ENCODE measurements at regions not wholly inside any gene's neighbourhood (a gene's known extent, or its start where the extent isn't known, plus 50 kb on each side); places are given as distances from the start of the nearest gene placed in this dataset.

- no peak overlapping the region for H3K9ac ChIP-seq (ENCODE audit: low read depth in 1 of 2, low read length in 2 of 2)
- 77% methylated on average over 3 of the region's 3 CpGs for WGBS
- no peaks in the 10 kb centered on the region for H3K9me3 ChIP-seq (ENCODE audit: control insufficient read depth in 4 of 4, low read length in 3 of 4)
Measured at GRCh38 chr12:84741692-84742091, 170.9 kb downstream of the SLC6A15 start.

DNA sequence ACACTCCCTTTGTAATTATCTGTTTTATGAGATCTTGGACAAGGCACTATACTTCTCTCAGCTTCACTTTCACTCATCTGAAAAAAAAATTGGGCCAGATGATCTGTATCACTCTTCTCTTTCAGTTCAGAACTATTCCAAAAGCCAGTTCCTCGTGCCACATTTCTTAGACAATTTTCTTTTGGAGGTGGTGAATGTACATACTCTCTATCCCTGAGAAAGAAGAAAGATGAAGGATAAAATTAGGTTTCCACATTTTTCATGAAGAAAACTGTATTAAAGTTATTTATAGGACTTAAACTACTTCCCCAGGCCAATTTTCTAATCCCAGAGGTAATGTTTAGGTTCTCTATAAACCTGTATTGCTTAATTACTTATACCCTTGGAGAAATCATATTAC lies 171.6 kb downstream of the SLC6A15 start:
- Histone ChIP-seq H3K36me3 (ENCODE audit: control insufficient read depth in 4 of 4, insufficient read depth in 3 of 4, low read depth in 1 of 4, low read length in 3 of 4) (no peaks in the 10 kb centered on the region), H3K27me3 (ENCODE audit: control insufficient read depth in 4 of 4, insufficient read depth in 4 of 4, low read length in 3 of 4) (no peaks in the 10 kb centered on the region), H3K4me3 (ENCODE audit: low read depth in 1 of 3, low read length in 3 of 3) (no peak overlapping the region), H3K27ac (ENCODE audit: low read depth in 1 of 2, low read length in 2 of 2) (no peak overlapping the region), H3K9me3 (ENCODE audit: control insufficient read depth in 4 of 4, low read length in 3 of 4) (no peaks in the 10 kb centered on the region), H3K4me1 (ENCODE audit: control insufficient read depth in 4 of 4, insufficient read depth in 4 of 4, low read length in 3 of 4) (no peaks in the 10 kb centered on the region), H3K9ac (ENCODE audit: low read depth in 1 of 2, low read length in 2 of 2) (no peak overlapping the region)
- 59% methylated on average over 1 of the region's 1 CpG for WGBS
- no peak for DNase-seq (ENCODE audit: low spot score)
- TF ChIP-seq RAD21 (IDR thresholded peaks at IDR 0.05) (no peak), FOXA2 (IDR thresholded peaks at IDR 0.05) (no peak), SP1 (IDR thresholded peaks at IDR 0.05) (no peak)

More at GRCh38 chr12:84741692-84742091, 170.9 kb downstream of the SLC6A15 start:
- no peak for DNase-seq (ENCODE audit: low spot score)
- Histone ChIP-seq H3K27ac (ENCODE audit: low read depth in 1 of 2, low read length in 2 of 2) (no peak overlapping the region), H3K27me3 (ENCODE audit: control insufficient read depth in 4 of 4, insufficient read depth in 4 of 4, low read length in 3 of 4) (no peaks in the 10 kb centered on the region), H3K4me3 (ENCODE audit: low read depth in 1 of 3, low read length in 3 of 3) (no peak overlapping the region), H3K4me1 (ENCODE audit: control insufficient read depth in 4 of 4, insufficient read depth in 4 of 4, low read length in 3 of 4) (no peaks in the 10 kb centered on the region), H3K36me3 (ENCODE audit: control insufficient read depth in 4 of 4, insufficient read depth in 3 of 4, low read depth in 1 of 4, low read length in 3 of 4) (no peaks in the 10 kb centered on the region)
- no peak for TF ChIP-seq NR2F2 (IDR thresholded peaks at IDR 0.05)
- TF ChIP-seq FOXA2 (IDR thresholded peaks at IDR 0.05), result no peak
- TF ChIP-seq YY1 (IDR thresholded peaks at IDR 0.05), result no peak
- no peak for TF ChIP-seq RAD21 (IDR thresholded peaks at IDR 0.05)
- TF ChIP-seq REST (IDR thresholded peaks at IDR 0.05), result no peak
- no peak for TF ChIP-seq GABPA (IDR thresholded peaks at IDR 0.05 in 1 of 2, conservative IDR thresholded peaks at IDR 0.05 in 1 of 2)
- no peak for TF ChIP-seq CTCF (IDR thresholded peaks at IDR 0.05; ENCODE audit: low read depth, low read length, missing input control)
- TF ChIP-seq TAF1 (conservative IDR thresholded peaks at IDR 0.05), result no peak
- TF ChIP-seq HNF4A (conservative IDR thresholded peaks at IDR 0.05), result no peak
- TF ChIP-seq, protein P1, sequence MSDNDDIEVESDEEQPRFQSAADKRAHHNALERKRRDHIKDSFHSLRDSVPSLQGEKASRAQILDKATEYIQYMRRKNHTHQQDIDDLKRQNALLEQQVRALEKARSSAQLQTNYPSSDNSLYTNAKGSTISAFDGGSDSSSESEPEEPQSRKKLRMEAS (IDR thresholded peaks at IDR 0.05), result no peak
- TF ChIP-seq ATF3 (IDR thresholded peaks at IDR 0.05), result no peak
- TF ChIP-seq RXRA (IDR thresholded peaks at IDR 0.05), result no peak
- TF ChIP-seq SP1 (IDR thresholded peaks at IDR 0.05), result no peak
- TF ChIP-seq HNF4G (IDR thresholded peaks at IDR 0.05), result no peak
- no peak for TF ChIP-seq FOXA1 (IDR thresholded peaks at IDR 0.05)
